H1 (cell line): ENCODE measurements at regions not wholly inside any gene's neighbourhood (a gene's known extent, or its start where the extent isn't known, plus 50 kb on each side); places are given as distances from the start of the nearest gene placed in this dataset.

Experiments used
- CTCF ChIA-PET: fragments of 300-600 bp; sonication (Branson Sonifier 250); formaldehyde crosslinking; loops from one replicate; lab custom pipeline; 2021; ENCODE audit not compliant: partially characterized antibody; lab: Charles Lee
- POLR2A ChIA-PET: fragments of 300-600 bp; sonication (Branson Sonifier 250); formaldehyde crosslinking; loops from one replicate; lab custom pipeline; 2021; ENCODE audit warnings: inconsistent platforms; ENCODE audit not compliant: partially characterized antibody; lab: Charles Lee
- DNase-seq, 2 experiments: peaks; one replicate each; pipeline versions ENCODE4 v3.0.0 to v3.0.0-alpha.2; 2010 to 2022; ENCODE audit warnings: low spot score in 2 of 2, low read depth in 1 of 2, mixed read lengths in 1 of 2
- FAIRE-seq: peaks from 2 replicates; lab custom pipeline; 2011; peaks lifted over from hg19 to GRCh38; lab: Jason Lieb, UNC
- H2AFZ ChIP-seq: 2 replicates; pipeline ENCODE4 v1.8.1; 2012; ENCODE audit warnings: low read length, inconsistent platforms
- H2AK5ac ChIP-seq: 2 replicates; pipeline ENCODE4 v1.6.1; 2013; ENCODE audit warnings: low read depth, low read length
- H2BK120ac ChIP-seq: replicated peaks from 2 replicates; pipeline ENCODE3; 2013; ENCODE audit warnings: low read depth, low read length, inconsistent platforms
- H2BK12ac ChIP-seq: 2 replicates; pipeline ENCODE4 v1.6.1; 2013; ENCODE audit warnings: low read depth, low read length
- H2BK15ac ChIP-seq: 2 replicates; pipeline ENCODE4 v1.6.1; 2013; ENCODE audit warnings: low read length
- H2BK20ac ChIP-seq: 2 replicates; pipeline ENCODE4 v1.6.1; 2013; ENCODE audit warnings: low read length
- H2BK5ac ChIP-seq: 2 replicates; pipeline ENCODE4 v1.6.1; 2013; ENCODE audit warnings: low read depth, low read length
- H3K14ac ChIP-seq: 2 replicates; pipeline ENCODE4 v1.6.1; 2013; ENCODE audit warnings: inconsistent platforms; ENCODE audit not compliant: insufficient read length
- H3K18ac ChIP-seq: 2 replicates; pipeline ENCODE4 v1.6.1; 2013; ENCODE audit warnings: low read length; ENCODE audit errors: extremely low read depth
- H3K23ac ChIP-seq: 2 replicates; pipeline ENCODE4 v1.6.1; 2013; ENCODE audit warnings: inconsistent platforms; ENCODE audit not compliant: insufficient read length
- H3K23me2 ChIP-seq: 2 replicates; pipeline ENCODE4 v1.6.1; 2013; ENCODE audit warnings: low read depth, low read length
- H3K27ac ChIP-seq: 2 replicates; pipeline ENCODE4 v1.6.1; 2011; ENCODE audit warnings: low read depth, low read length, inconsistent platforms
- H3K27me3 ChIP-seq, 4 experiments: replicated peaks in 1 of 4; 1 replicate in 1 of 4; 2 replicates in 3 of 4; pipeline versions ENCODE4 v1.6.1 to v1.8.1; 2011 to 2013; ENCODE audit warnings: low read length in 3 of 4, mild to moderate bottlenecking in 3 of 4, inconsistent platforms in 2 of 4, mixed read lengths in 2 of 4, moderate library complexity in 1 of 4; ENCODE audit not compliant: control insufficient read depth in 3 of 4, insufficient read depth in 3 of 4; ENCODE audit errors: extremely low read depth in 1 of 4
- H3K36me3 ChIP-seq, 4 experiments: 2 replicates each; pipeline versions ENCODE4 v1.6.1 to v1.8.1; 2011 to 2013; ENCODE audit warnings: mild to moderate bottlenecking in 4 of 4, low read length in 3 of 4, moderate library complexity in 2 of 4, control low read depth in 1 of 4, inconsistent platforms in 1 of 4; ENCODE audit not compliant: insufficient read depth in 4 of 4, control insufficient read depth in 2 of 4
- H3K4ac ChIP-seq: replicated peaks from 2 replicates; pipeline ENCODE3; 2013; ENCODE audit warnings: low read length, low read depth, mixed read lengths, inconsistent platforms; ENCODE audit not compliant: insufficient read length
- H3K4me1 ChIP-seq, 4 experiments: replicated peaks in 1 of 4; 1 replicate in 1 of 4; 2 replicates in 3 of 4; pipeline versions ENCODE4 v1.6.1 to v1.8.1; 2011 to 2013; ENCODE audit warnings: low read length in 3 of 4, inconsistent platforms in 2 of 4, mixed read lengths in 1 of 4; ENCODE audit not compliant: insufficient read depth in 4 of 4, control insufficient read depth in 3 of 4
- H3K4me2 ChIP-seq, 2 experiments: 2 replicates each; pipeline versions ENCODE4 v1.6.1 to v1.8.1; 2011 to 2013; ENCODE audit warnings: low read depth in 2 of 2, low read length in 2 of 2, control low read depth in 1 of 2, inconsistent platforms in 1 of 2, mild to moderate bottlenecking in 1 of 2; ENCODE audit not compliant: insufficient read depth in 1 of 2
- H3K4me3 ChIP-seq, 4 experiments: fragments of 200-600, 300-600 bp in 1 of 4; sonication (generic), shearing (Covaris generic), sonication (Bioruptor Twin) in 1 of 4; 2 replicates each; pipeline versions ENCODE4 v1.5.1 to v1.8.1; 2011 to 2016; ENCODE audit warnings: low read length in 4 of 4, low read depth in 3 of 4, control low read depth in 2 of 4, inconsistent platforms in 2 of 4, mild to moderate bottlenecking in 2 of 4, mixed read lengths in 1 of 4, moderate library complexity in 1 of 4; ENCODE audit not compliant: insufficient read depth in 2 of 4; ENCODE audit errors: extremely low read depth in 1 of 4
- H3K56ac ChIP-seq: replicated peaks from 2 replicates; pipeline ENCODE3; 2013; ENCODE audit warnings: low read depth, mild to moderate bottlenecking, mixed read lengths, low read length, inconsistent platforms; ENCODE audit not compliant: insufficient read length
- H3K79me1 ChIP-seq: 2 replicates; pipeline ENCODE4 v1.6.1; 2013; ENCODE audit warnings: low read depth, low read length, control low read depth
- H3K79me2 ChIP-seq, 2 experiments: 2 replicates each; pipeline versions ENCODE4 v1.6.1 to v1.8.1; 2012 to 2013; ENCODE audit warnings: low read length in 2 of 2, mild to moderate bottlenecking in 2 of 2, inconsistent platforms in 1 of 2; ENCODE audit not compliant: insufficient read depth in 2 of 2, control insufficient read depth in 1 of 2
- H3K9ac ChIP-seq, 4 experiments: replicated peaks in 1 of 4; 1 replicate in 1 of 4; 2 replicates in 3 of 4; pipeline versions ENCODE4 v1.6.1 to v1.8.1; 2011 to 2013; ENCODE audit warnings: low read depth in 3 of 4, low read length in 3 of 4, control low read depth in 2 of 4, mild to moderate bottlenecking in 2 of 4, moderate library complexity in 2 of 4, inconsistent platforms in 1 of 4; ENCODE audit errors: extremely low read depth in 1 of 4
- H3K9me3 ChIP-seq, 2 experiments: 2 replicates each; pipeline versions ENCODE4 v1.6.1 to v1.8.1; 2012 to 2013; ENCODE audit warnings: mild to moderate bottlenecking in 2 of 2, moderate library complexity in 2 of 2, control low read depth in 1 of 2, inconsistent platforms in 1 of 2, low read depth in 1 of 2, low read length in 1 of 2, mixed read lengths in 1 of 2; ENCODE audit not compliant: insufficient read depth in 2 of 2
- H4K20me1 ChIP-seq, 2 experiments: replicated peaks in 1 of 2; 2 replicates each; pipeline versions ENCODE3 to v1.8.1; 2011 to 2013; ENCODE audit warnings: inconsistent platforms in 2 of 2, low read length in 2 of 2, mild to moderate bottlenecking in 1 of 2; ENCODE audit not compliant: insufficient read depth in 2 of 2, control insufficient read depth in 1 of 2
- H4K5ac ChIP-seq: 2 replicates; pipeline ENCODE4 v1.6.1; 2013; ENCODE audit warnings: low read length, low read depth, mixed read lengths, inconsistent platforms; ENCODE audit not compliant: insufficient read length
- H4K8ac ChIP-seq: 2 replicates; pipeline ENCODE4 v1.8.0; 2013; ENCODE audit warnings: mild to moderate bottlenecking, moderate library complexity, low read length, inconsistent platforms; ENCODE audit not compliant: insufficient read depth; ENCODE audit errors: extremely low read depth
- H4K91ac ChIP-seq: replicated peaks from 2 replicates; pipeline ENCODE3; 2013; ENCODE audit warnings: low read length, mixed read lengths, inconsistent platforms; ENCODE audit not compliant: insufficient read length
- SAP30 ChIP-seq: fragments of 300-600 bp; sonication (generic); IDR thresholded peaks from 2 replicates; pipeline ENCODE4 v1.7.1; 2012; ENCODE audit warnings: low read length, moderate library complexity, mild to moderate bottlenecking, inconsistent platforms; ENCODE audit not compliant: insufficient read depth, insufficient replicate concordance
- SP4 ChIP-seq: IDR thresholded peaks from 2 replicates; pipeline ENCODE4 v1.6.1; 2012; ENCODE audit warnings: low read length, inconsistent platforms
- WGBS, 2 experiments: shearing (Covaris generic) in 1 of 2; methylation state at CpG; one replicate each; pipeline versions ENCODE4 v1.1.6 to v1.1.7; 2013 to 2015; ENCODE audit warnings: low lambda C conversion rate in 2 of 2, mixed read lengths in 2 of 2, inconsistent platforms in 1 of 2, low coverage in 1 of 2, missing lambda C conversion rate in 1 of 2; ENCODE audit not compliant: insufficient replicate concordance in 2 of 2, insufficient coverage in 1 of 2, insufficient read length in 1 of 2; ENCODE audit errors: extremely low coverage in 1 of 2, missing lambda C conversion rate in 1 of 2; 5-methylcytosine and 5-hydroxymethylcytosine counted together

GRCh38 chr1:238681021-238681420 lies 705.3 kb upstream of the CHRM3 start:
- H2AK5ac ChIP-seq, result no peak overlapping the region
- H3K36me3 ChIP-seq, result no peaks in the 10 kb centered on the region
- no peak overlapping the region for H3K27ac ChIP-seq
- WGBS, 2 experiments, result 88 to 100% methylated on average over 1 to 5 of the region's 5 CpGs
- H3K18ac ChIP-seq, result no peak overlapping the region
- H4K5ac ChIP-seq, result no peak overlapping the region
- CTCF ChIA-PET, result interaction anchor here (1.0 to 1.2 kb wide), 2 partner anchors 29 to 817 kb away, joined by 3 read pairs; no protein-coding TSS in a partner anchor
- H3K4ac ChIP-seq, result no peak overlapping the region
- H3K14ac ChIP-seq, result no peak overlapping the region
- no peak overlapping the region for H2BK15ac ChIP-seq
- no peak overlapping the region for H4K8ac ChIP-seq
- H4K91ac ChIP-seq, result no peak overlapping the region
- H2AFZ ChIP-seq, result no peak overlapping the region
- DNase-seq (no peak), FAIRE-seq (no peak)
- no peaks in the 10 kb centered on the region for H3K79me1 ChIP-seq
- H4K20me1 ChIP-seq, result no peaks in the 10 kb centered on the region
- no peaks in the 10 kb centered on the region for H3K27me3 ChIP-seq
- no peaks in the 10 kb centered on the region for H3K23me2 ChIP-seq
- H3K9me3 ChIP-seq, result peaks cover 0 to 6% of the 10 kb centered on the region in 2 experiments; a peak in 1 of 4 replicates
- no peak overlapping the region for H3K23ac ChIP-seq
- H2BK20ac ChIP-seq, result no peak overlapping the region
- H3K56ac ChIP-seq, result no peak overlapping the region
- no peak overlapping the region for H3K4me2 ChIP-seq
- H3K79me2 ChIP-seq, result no peaks in the 10 kb centered on the region
- H3K4me1 ChIP-seq, result no peaks in the 10 kb centered on the region
- H3K4me3 ChIP-seq, result no peak overlapping the region
- no peak overlapping the region for H2BK12ac ChIP-seq
- no peak overlapping the region for H3K9ac ChIP-seq
- no peak overlapping the region for H2BK120ac ChIP-seq
- POLR2A ChIA-PET, result interaction anchor here (1.1 kb wide), 1 partner anchor 13 kb away, joined by 3 read pairs; no protein-coding TSS in a partner anchor
- no peak overlapping the region for H2BK5ac ChIP-seq
- TF ChIP-seq SP4, result no peak
- no peak for TF ChIP-seq SAP30
